Activated naive CD4-positive, alpha-beta T cell treated with anti-CD3 and anti-CD28 coated beads for 36 hours (primary cell): ENCODE measurements at regions not wholly inside any gene's neighbourhood (a gene's known extent, or its start where the extent isn't known, plus 50 kb on each side); places are given as distances from the start of the nearest gene placed in this dataset.

Experiments
- CTCF ChIA-PET: fragments of 350-600 bp; sonication (Branson Sonifier 250); formaldehyde crosslinking; loops from one replicate; lab custom pipeline; 2021; ENCODE audit warnings: antibody characterized with exemption; lab: Charles Lee
- DNase-seq: peaks from one replicate; pipeline ENCODE4 v3.0.0-alpha.2; 2020
- H3K27ac Mint-ChIP-seq: one replicate; pipeline ENCODE4 v1.8.0; 2021; ENCODE audit warnings: mild to moderate bottlenecking, mixed read lengths
- H3K27me3 Mint-ChIP-seq: one replicate; pipeline ENCODE4 v1.8.0; 2021; ENCODE audit warnings: low read depth, mixed read lengths
- H3K36me3 Mint-ChIP-seq: one replicate; pipeline ENCODE4 v1.8.0; 2021; ENCODE audit warnings: low read depth, mixed read lengths
- H3K4me1 Mint-ChIP-seq: one replicate; pipeline ENCODE4 v1.8.0; 2021; ENCODE audit warnings: low read depth, mixed read lengths
- H3K4me3 Mint-ChIP-seq: one replicate; pipeline ENCODE4 v1.8.0; 2021; ENCODE audit warnings: mild to moderate bottlenecking, moderate library complexity, mixed read lengths
- H3K9me3 Mint-ChIP-seq: one replicate; pipeline ENCODE4 v1.8.0; 2021; ENCODE audit warnings: mixed read lengths
- intact Hi-C: fragments of 100-400 bp; cut with micrococcal nuclease; formaldehyde crosslinking; loops from one replicate; pipeline ENCODE4 v1.15.1; 2023

DNA sequence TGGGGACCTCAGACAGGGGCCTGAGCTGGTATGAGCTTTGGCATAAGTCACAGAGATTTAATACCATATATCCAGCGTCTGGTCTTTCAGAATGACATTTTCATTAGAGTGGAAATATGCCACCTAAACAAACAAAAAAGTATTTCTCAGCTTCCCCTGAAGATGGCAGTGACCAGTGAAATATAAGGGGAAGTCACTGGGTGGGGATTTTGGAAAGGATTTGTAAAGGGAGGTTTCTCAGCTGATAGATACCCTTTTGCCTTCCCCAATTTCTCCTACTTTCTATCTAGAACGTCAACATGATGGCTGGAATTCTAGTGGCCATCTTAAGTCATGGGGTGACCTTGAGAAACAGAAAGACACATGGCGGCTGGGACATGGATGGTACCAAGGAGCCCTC, 137.7 kb upstream of the LRFN2 start:
- H3K9me3 Mint-ChIP-seq, result no peaks in the 10 kb centered on the region
- intact Hi-C loops, result no loop called here
- no peaks in the 10 kb centered on the region for H3K36me3 Mint-ChIP-seq

GRCh38 chr6:40723967-40724366, 136.8 kb upstream of the LRFN2 start:
- Mint-ChIP-seq H3K4me3 (no peak overlapping the region), H3K27me3 (no peaks in the 10 kb centered on the region), H3K36me3 (no peaks in the 10 kb centered on the region), H3K9me3 (no peaks in the 10 kb centered on the region), H3K4me1 (peaks cover 16% of the 10 kb centered on the region), H3K27ac (no peak overlapping the region)
- intact Hi-C loops, result no loop called here
- DNase-seq, result no peak
- CTCF ChIA-PET, result no interaction called here

More for the DNA sequence above, 137.7 kb upstream of the LRFN2 start:
- DNase-seq, result no peak
- Mint-ChIP-seq H3K27ac (no peak overlapping the region), H3K4me1 (peaks cover 7% of the 10 kb centered on the region), H3K4me3 (no peak overlapping the region), H3K27me3 (no peaks in the 10 kb centered on the region)
- CTCF ChIA-PET, result interaction anchor here (0.6 kb wide), 1 partner anchor 135 kb away, joined by 3 read pairs; no protein-coding TSS in a partner anchor

DNA sequence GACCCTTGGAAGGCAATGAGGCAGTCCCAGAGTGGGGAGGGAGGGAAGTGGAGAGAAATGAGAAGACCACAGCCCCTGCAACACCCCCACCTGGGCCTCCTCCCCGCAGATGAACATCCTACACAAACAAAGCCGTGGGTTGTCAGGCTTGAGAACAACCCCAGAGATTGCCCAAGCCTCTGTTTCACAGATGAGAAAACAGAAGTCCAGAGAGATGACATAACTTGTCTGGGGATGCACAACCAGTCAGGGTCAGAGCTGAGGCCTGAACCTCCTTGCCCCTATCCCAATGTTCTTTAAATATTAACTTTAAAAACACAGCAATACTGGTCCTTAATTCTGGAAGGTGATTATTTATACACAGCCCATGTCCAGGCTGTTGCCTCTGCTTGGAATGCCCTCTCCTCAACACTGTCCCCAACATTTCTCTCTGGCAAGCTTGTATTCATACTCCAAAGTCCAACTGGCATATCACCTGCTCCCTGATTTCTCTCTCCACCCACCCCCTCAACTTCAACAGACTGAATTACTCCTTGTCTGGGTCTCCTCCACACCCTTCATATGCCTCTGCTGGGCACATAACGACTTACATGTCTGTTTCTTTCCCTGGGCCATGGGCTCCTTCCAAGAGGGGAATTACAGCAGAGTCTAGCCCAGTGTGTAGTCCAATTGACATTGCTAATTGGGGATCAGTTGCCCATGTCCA, 135.5 kb upstream of the LRFN2 start:
- Mint-ChIP-seq H3K27me3 (no peaks in the 10 kb centered on the region), H3K4me1 (peaks cover 17% of the 10 kb centered on the region)

DNA sequence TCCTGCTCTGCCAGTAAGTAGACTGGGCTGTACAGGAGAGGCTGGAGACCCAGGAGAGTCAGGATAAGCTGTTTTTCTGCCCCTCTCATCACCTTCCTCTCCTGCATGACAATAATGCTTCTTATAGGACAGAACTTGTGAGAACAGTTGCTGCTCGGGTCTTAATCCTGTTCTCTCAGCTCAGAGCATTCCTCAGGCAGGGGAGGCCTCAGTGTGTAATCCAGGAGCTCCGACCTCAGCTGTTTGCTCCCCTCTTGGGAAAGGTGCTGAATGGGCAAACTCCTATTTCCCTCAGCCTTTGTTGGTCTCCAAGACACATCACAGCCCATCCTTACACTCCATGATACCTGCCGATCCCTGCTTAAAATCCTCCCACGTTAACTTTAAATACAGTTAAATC, 134.9 kb upstream of the LRFN2 start:
- no peaks in the 10 kb centered on the region for H3K9me3 Mint-ChIP-seq
- CTCF ChIA-PET, result no interaction called here
- H3K4me3 Mint-ChIP-seq, result no peak overlapping the region
- no peaks in the 10 kb centered on the region for H3K36me3 Mint-ChIP-seq
- no peak for DNase-seq
- H3K4me1 Mint-ChIP-seq, result peaks cover 17% of the 10 kb centered on the region
- no peaks in the 10 kb centered on the region for H3K27me3 Mint-ChIP-seq
- intact Hi-C loops, result no loop called here
- H3K27ac Mint-ChIP-seq, result no peak overlapping the region

More for the DNA sequence above, 135.5 kb upstream of the LRFN2 start:
- Mint-ChIP-seq H3K36me3 (no peaks in the 10 kb centered on the region), H3K27ac (no peak overlapping the region), H3K4me3 (no peak overlapping the region), H3K9me3 (no peaks in the 10 kb centered on the region)
- no peak for DNase-seq
- CTCF ChIA-PET, result no interaction called here
- intact Hi-C loops, result no loop called here

GRCh38 chr6:40721271-40721952, 134.2 kb upstream of the LRFN2 start:
- Mint-ChIP-seq H3K4me3 (no peak overlapping the region), H3K27me3 (no peaks in the 10 kb centered on the region), H3K36me3 (no peaks in the 10 kb centered on the region), H3K27ac (no peak overlapping the region), H3K4me1 (peaks cover 17% of the 10 kb centered on the region), H3K9me3 (no peaks in the 10 kb centered on the region)
- CTCF ChIA-PET, result interaction anchor here (1.2 kb wide), 1 partner anchor 22 kb away, joined by 4 read pairs; no protein-coding TSS in a partner anchor
- intact Hi-C loops, result no loop called here
- no peak for DNase-seq

DNA sequence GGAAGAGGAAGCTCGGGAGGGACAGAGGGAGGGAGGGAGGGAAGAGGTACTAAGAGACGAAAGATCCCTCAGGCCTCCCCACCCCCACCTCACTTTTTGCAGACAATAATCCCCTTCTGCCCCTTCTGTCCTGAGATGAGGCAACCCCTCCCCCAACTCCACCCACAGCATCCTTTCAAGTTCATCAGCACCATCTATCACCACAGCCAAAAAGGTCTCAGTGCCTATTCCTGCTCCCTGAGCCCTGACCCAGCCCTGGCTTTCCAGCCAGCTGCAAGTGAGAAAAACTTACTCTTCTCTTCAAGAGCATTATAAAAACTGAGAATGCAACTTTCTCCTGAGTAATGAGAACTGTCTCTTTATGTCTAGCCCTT, 133.2 kb upstream of the LRFN2 start:
- no peaks in the 10 kb centered on the region for H3K27me3 Mint-ChIP-seq
- CTCF ChIA-PET, result interaction anchor here (1.2 kb wide), 1 partner anchor 21 kb away, joined by 4 read pairs; no protein-coding TSS in a partner anchor
- no peak for DNase-seq
- no peaks in the 10 kb centered on the region for H3K9me3 Mint-ChIP-seq
- H3K4me3 Mint-ChIP-seq, result no peak overlapping the region
- peaks cover 17% of the 10 kb centered on the region for H3K4me1 Mint-ChIP-seq
- H3K27ac Mint-ChIP-seq, result no peak overlapping the region
- no peaks in the 10 kb centered on the region for H3K36me3 Mint-ChIP-seq
- intact Hi-C loops, result no loop called here

GRCh38 chr6:40719671-40720374, 132.7 kb upstream of the LRFN2 start:
- CTCF ChIA-PET, result no interaction called here
- no peak for DNase-seq
- Mint-ChIP-seq H3K27me3 (no peaks in the 10 kb centered on the region), H3K27ac (no peak overlapping the region), H3K4me3 (no peak overlapping the region), H3K9me3 (no peaks in the 10 kb centered on the region), H3K36me3 (no peaks in the 10 kb centered on the region), H3K4me1 (peaks cover 17% of the 10 kb centered on the region)
- intact Hi-C loops, result no loop called here

DNA sequence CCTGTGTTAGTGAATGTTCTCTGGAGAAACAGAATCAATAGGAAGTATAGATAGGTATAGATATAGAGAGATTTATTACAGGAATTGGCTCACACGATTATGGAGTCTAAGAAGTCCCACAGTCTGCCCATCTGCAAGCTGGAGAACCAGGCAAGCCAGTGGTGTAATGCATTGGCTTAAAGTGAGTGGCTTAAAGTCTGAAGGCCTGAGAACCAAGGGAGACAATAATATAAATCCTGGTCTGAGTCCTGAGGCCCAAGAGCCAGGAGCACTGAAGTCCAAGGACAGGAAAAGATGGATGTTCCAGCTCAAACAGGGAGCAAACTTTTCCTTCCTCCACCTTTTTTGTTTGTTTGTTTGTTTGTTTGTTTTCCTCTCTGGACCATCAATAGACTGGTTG, 131.2 kb upstream of the LRFN2 start:
- intact Hi-C loops, result no loop called here
- no peaks in the 10 kb centered on the region for H3K27me3 Mint-ChIP-seq
- DNase-seq, result no peak
- no peaks in the 10 kb centered on the region for H3K36me3 Mint-ChIP-seq
- no peaks in the 10 kb centered on the region for H3K9me3 Mint-ChIP-seq
- no peak overlapping the region for H3K4me3 Mint-ChIP-seq
- CTCF ChIA-PET, result interaction anchor here (0.7 kb wide), 1 partner anchor 391 kb away, joined by 3 read pairs; no protein-coding TSS in a partner anchor
- peaks cover 17% of the 10 kb centered on the region for H3K4me1 Mint-ChIP-seq
- H3K27ac Mint-ChIP-seq, result no peak overlapping the region

DNA sequence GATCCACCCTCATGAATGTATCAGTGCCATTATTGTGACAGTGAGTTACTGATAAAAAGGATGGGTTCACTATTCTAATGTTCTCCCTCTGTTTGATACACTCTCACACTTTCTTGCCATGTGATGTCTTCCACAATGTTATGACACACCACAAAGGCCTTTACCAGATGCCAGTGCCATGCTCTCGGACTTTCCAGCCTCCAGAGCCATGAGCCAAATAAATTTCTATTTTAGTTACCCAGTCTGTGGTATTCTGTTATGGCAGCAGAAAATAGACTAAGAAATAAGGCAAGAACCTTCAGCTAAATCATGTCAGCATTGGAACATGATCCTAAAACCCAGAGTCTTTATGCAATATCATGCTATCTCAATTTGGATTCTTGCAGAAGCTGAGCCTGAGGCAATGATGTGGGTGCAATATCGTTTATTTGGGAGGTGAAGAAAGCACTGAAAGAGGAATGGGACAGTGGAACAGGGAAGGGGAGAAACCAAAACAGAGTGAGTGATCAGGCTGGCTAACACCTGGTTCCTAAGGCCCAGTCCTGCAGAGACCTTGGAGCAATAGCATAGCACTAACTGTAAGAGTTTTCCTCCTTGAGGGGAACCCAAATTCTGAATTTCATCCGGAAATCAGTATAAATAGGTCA, 130.4 kb upstream of the LRFN2 start:
- Mint-ChIP-seq H3K4me3 (no peak overlapping the region), H3K27ac (no peak overlapping the region), H3K9me3 (no peaks in the 10 kb centered on the region), H3K36me3 (no peaks in the 10 kb centered on the region), H3K27me3 (no peaks in the 10 kb centered on the region), H3K4me1 (peaks cover 17% of the 10 kb centered on the region)
- intact Hi-C loops, result no loop called here
- DNase-seq, result no peak
- CTCF ChIA-PET, result no interaction called here

DNA sequence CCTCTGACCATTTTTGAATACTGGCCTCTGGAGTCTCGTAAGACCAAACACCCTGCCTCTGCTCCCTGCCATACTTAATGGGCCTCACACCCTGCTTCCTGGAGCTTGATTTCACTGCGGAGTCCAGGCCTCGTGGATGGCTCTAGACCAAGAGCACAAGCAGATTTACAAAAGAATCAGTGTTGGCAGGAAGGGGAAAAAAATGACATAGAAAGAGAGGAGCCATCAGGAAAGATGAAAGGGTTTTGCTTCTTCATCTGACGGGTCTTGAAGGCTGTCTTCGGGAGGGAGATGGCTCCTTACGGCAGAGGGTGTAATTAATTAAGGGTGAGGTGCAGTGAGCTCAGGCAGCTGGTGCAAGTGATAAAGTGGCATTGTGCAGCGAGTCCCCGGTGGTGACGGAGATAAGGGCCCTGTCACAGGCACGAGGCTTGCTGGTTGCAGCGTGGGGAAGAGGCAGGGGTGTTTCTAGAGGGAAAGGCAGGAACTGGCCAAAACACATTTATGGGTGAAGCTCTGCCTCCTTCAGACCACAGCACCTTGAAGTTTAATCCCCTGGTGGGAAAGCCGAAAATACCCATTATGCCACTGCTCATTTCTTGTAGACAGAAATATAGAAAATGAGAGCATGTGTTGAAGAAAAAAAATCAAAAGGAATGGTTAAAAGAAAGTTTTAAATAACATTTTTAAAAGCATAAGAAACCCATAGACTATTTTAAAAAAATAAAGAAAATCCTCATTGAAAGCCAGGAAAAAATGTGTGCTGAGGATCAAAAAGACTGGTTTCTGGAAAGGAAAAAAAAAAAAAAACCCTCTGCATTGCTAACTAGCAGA, 128.6 kb upstream of the LRFN2 start:
- CTCF ChIA-PET, result no interaction called here
- Mint-ChIP-seq H3K36me3 (no peaks in the 10 kb centered on the region), H3K4me1 (peaks cover 17% of the 10 kb centered on the region), H3K27ac (no peak overlapping the region), H3K9me3 (no peaks in the 10 kb centered on the region), H3K27me3 (no peaks in the 10 kb centered on the region), H3K4me3 (no peak overlapping the region)
- intact Hi-C loops, result no loop called here
- no peak for DNase-seq

DNA sequence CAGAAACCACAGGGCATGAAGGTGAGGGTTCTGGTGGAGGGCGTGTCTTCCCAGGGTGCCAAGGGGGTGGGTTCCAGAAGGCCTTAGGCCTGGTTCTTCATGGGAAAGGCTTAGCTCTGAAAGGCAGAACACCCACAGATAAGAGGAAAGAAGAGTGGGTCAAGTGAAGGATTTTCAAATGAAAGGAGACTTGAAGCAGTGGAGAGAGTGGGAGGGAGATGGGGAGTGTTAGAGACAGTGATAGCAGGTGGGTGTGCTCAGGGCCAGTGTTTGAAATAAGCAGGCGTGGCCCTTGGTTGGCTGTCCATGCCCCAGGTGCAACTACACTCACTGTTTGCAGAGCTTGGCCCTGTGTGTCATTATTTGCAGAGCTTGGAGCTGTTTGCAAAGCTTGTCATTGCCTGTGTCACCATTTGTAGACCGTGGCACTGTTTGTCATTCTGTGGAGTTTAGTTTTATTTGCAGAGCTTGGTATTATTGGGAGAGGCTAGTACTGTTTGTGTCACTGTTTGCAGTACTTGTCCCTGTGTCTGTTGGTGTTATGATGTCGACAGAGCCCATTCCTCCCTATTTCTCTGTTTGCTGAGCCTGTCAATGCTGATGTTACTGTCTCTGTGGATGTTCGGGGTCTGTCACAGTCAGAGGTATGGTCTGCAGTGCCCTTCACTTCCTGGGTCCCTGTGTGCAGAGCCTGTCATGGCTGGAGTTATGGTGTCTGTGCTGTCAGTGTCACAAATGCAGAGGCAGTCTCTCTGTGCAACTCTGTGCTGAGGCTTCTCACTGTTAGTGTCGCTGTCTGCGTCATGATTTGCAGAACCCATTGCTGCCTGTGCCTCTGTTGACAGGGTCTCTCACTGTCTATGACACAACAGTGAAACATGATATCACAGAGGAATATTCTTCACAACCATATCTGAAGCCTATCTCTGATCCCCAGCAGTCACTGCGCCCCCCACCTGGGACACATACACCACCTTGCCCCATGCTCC, 127.7 kb upstream of the LRFN2 start:
- DNase-seq, result no peak
- CTCF ChIA-PET, result no interaction called here
- Mint-ChIP-seq H3K9me3 (no peaks in the 10 kb centered on the region), H3K4me1 (peaks cover 10% of the 10 kb centered on the region), H3K36me3 (no peaks in the 10 kb centered on the region), H3K27ac (no peak overlapping the region), H3K4me3 (no peak overlapping the region), H3K27me3 (no peaks in the 10 kb centered on the region)
- intact Hi-C loops, result no loop called here
